Inflammatory macrophage treated with lipopolysaccharide for 1 hour (primary cell): ENCODE measurements at regions not wholly inside any gene's neighbourhood (a gene's known extent, or its start where the extent isn't known, plus 50 kb on each side); places are given as distances from the start of the nearest gene placed in this dataset.

ENCODE experiments used
- DNase-seq, 2 donors: peaks; one replicate each; pipeline ENCODE4 v3.0.0-alpha.2; 2020 to 2022

DNA sequence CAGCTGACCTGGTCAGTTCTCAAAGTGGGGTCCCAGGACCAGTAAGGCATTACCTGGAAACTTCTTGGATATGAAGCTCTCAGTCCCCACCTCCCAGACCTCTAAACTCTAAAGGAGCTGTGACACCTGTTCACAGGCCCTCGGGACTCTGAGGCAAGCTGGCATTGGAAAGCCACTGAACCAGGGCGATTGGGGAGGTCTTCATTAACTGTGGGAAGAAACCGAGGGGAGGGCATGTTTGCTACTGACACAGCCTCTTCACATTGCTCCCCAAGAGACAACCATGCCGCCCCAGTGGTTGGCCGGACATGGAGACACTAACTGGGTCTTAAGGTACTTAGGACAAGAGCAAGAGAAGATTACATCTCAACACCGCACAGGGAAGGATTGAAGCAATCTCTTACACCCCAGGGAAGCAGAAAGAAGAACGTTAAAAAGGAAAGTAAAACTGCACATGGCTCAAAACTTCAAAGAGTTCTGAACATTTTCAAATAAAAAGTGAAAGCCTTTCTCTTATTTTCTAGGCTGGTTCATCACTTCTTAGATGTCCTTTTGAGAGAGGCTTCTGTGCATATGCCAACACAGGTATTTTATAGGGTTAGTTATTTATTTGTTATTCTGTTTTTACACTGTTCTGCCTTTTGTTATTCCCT, 210.0 kb upstream of the CST7 start:
- DNase-seq = peak in 1 of 2 donors; percentile 9

DNA sequence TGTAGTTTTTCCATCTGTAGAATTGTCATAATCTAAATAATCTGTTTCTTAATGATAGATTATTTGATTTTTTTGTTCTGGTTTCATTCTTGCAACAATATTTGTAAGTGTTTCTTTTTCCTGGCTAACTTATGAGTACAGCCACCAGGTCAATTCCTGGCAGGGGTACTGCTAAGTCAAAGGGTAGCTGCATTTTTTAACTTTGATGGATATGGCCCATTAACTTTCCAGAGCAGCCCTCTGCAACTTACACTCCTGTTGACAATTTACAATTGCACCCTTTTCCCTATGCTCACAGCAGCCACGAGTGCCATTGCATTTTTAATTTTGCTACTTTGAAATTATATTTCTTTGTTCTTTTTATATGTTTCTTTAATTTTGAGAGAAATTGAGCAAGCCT, 209.3 kb upstream of the CST7 start:
- DNase-seq = no peak

DNA sequence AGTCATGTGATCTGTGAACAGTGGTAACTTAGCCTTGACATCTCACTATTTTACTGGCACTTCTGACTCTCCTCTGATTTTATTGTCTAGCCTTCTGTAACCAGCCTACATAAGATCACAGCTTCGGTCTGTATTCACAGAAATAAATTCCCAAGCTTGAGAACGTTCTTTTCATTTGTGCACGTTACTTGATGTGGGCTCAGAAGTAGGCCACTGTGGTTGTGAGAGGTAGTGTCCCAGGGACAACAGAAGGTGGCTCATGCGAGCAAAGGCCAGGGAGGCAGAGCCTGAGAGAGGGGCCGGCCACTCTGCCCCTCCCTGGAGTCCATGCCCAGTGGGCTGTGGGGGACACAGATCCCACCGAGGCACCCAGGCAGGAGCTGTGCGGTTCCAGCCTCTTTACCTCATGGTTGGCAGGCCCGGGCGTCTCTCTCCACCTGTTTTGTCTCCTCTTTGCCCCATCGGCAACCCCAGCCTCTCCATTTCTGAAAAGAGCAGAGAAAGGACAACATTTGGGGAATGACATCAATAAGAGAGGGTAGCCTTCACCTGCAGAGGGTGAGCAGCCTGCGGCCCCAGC, 207.5 kb upstream of the CST7 start:
- no peak for DNase-seq

DNA sequence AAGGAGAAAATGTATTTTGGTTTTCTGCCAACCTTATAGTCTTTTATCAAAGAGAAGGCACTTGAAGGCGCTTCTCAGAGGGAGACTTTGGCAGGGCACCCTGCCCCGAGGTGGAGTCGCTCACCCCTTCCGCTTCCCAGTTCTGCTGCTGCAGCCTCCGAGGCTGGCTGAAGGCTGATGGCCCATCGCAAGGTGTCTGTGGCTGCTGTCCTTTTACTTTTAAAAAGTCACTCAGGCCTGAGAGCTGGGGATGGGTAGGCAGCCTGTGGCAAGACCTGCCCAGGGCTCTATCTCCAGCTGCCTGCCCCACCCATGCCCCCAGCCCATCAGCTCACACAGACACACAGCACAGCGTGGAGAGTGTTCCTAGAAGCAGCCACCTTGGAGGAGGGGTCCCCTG, 206.6 kb upstream of the CST7 start:
- DNase-seq = no peak

DNA sequence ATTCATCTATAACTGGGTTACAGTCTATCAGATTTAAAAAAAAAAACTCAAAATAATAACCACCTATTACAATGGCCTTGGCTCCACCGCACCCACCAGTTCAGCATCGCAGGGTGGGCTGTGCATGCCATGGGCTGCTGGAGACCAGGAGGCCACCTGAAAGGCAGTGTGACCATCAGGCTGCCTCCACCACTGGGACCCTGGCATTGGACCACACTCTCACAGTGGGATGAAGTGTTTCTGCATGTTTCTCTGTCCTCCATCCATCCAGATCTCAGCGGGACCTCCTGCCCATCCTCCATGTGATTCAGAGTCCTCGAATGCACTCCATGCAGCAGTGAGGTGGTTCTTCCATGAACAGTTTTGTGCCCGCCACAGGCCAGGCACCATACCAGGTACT, 206.1 kb upstream of the CST7 start:
- no peak for DNase-seq

DNA sequence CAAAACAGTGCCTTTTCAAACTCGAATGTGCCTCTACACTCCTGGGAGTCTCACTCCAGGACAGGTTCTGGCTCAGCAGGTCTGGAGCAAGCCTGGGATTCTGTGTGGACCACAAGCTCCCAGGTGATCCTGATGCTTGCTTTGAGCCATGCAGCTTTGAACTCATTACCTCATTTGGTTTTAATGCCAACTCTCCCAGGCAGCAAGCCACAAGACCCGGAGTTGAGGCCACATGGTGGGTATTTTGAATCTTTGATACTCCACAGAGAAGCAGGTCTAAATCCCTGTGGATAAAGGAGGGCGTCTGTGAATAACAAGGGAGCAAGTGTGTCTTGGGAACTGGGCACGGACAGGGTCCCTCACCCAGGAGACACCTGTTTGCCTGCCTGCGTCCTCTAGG, 205.4 kb upstream of the CST7 start:
- no peak for DNase-seq

DNA sequence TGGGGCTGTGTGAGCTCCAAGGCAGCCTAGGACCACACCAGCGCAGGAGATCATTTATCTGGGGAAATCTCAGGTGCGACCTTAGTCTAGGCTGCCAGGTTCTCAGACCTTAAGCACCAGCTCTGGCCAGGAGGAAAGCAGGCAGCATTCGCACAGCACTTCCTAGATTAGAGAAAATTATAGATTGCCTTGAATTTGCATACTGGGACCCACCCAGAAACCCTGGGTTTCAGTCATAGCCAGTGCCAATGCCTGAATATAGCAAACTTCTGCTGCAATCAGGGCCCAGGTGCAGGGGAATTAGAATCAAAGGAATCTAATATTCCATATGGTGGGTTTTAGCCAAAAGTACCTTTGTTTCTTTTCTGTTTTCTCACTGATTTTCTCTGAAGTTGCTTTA, 204.3 kb upstream of the CST7 start:
- DNase-seq = no peak

DNA sequence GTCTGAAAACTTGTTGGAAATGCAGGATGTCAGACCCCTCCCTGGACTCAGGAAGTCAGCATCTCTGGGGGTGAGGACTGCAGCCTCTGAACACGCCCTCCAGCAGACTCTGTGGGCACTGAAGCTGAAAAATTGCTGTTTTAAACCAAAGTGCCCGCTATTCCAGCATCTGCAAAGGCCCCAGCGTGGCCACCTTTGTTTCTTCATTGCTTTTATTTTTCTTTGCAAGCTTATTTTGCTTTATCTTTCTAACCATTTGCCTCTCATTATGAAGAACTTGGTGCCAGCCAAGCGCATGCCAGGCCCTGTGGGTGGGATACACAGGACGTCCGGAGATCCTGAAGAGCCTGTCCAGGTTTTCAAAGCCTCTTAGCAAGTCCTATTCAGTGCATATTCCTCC, 203.9 kb upstream of the CST7 start:
- no peak for DNase-seq

DNA sequence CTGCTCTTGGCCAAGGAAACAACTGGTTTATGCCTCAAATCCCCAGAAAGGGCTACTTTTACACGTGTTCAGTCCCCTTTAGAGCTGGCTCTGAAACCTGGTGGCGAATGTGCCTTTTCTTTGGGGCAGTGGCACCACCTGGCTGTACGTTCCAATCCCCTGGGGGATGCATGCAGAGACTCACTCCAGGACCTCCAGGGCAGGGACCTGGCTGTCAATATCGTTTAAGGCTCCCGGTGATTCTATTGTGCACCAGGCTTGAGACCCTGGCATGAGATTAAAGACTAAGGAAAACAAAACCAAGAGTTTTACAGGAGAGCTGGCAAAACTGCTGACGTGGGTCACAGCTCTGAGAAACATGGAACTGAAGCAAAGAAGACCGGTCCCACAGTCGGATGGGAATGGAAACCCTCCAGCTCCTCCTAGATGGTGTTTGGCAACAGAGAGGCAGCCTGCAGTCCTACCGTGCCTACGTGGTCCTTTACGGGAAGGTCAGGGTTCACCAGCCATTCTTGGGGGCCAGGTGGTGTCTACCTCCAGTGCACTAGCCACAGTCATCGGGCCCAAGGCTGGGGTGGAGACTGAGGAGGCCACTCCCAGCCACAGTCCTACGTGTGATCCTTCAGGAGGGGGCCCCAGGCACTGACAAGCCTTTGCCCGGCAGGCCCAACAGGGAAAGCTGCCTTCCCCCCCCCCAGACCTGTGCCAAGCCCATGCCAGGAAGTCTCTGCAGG, 203.3 kb upstream of the CST7 start:
- DNase-seq = no peak

DNA sequence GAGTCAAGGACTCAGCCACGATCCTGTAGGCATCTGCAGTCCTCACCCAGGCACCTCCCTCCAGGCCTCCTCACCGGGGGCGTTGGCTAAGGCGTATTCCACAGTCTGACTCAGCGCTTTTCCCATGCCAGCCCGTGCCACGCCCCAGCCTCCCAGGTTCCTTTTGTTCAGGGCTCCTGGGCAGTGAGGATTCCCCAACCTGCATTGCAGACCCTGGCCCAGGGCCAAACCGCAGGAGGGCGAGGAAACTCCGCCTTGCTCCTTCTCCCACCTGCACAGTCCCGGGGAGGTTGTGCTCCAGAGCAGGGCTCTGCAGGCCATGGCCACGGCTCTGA, 202.8 kb upstream of the CST7 start:
- no peak for DNase-seq

DNA sequence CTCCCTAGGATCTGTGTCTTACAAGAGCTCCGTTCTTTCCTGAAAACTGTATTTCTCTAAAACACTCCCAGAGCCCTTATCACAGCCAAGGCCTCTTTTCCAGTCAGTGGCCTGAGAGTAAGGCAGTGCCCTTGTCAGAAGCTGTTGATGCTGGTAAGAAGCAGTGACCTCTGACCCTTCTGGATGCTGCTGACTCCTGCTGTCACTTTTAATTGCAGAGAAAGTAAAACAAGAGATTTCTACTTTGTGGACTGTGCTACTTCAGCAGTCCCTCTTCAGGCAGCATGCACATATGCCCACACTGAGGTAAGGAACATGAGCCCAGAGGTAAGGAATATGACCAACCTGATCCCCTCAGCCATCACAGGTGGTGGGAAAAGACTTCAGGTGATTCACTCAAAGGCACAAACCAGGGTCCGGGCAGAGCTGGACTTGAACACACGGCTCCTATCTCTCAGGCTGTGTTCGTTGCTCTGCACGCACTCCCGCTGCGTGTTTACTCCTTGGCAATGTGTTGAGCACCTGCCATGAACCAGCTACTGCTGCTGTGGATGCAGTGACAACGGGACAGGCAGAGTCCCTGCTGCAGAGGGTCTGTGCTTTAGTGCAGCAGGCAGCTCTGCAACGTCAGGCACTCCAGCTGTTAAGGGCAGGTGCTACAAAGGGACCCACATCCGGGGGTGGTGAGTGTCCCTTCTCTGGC, 201.9 kb upstream of the CST7 start:
- DNase-seq = no peak

DNA sequence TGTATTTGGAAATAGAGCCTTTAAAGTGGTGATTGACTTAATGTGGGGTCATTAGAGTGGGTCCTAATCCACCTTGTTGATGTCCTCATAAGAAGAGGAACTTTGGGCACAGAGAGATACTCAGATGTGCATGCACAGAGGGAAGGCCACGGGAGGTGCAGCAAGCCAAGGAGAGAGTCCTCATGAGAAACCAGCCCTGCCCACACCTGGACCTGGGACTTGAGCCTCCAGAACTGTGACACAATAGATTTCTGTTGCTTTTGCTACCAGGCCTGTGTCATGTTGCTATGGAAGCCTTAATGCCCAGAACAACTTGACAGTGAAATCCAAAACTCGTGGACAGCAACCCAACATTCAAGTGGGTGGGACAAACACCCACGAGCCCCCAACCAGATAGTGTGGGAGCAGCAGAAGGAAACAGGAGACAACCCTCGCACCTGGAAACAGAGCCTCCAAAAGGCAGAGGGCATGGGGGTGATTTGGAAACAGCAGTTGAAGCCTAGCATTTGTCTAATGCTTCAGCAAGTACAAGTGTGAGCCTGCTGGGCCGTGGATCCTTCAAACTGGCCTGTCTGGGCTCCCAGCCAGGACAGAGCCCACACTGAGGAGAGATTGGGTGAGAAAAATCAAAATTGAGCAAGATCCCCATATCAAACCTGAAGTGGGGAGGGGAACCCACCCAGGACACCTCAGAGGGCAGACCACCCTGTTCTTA, 201.0 kb upstream of the CST7 start:
- DNase-seq = no peak

DNA sequence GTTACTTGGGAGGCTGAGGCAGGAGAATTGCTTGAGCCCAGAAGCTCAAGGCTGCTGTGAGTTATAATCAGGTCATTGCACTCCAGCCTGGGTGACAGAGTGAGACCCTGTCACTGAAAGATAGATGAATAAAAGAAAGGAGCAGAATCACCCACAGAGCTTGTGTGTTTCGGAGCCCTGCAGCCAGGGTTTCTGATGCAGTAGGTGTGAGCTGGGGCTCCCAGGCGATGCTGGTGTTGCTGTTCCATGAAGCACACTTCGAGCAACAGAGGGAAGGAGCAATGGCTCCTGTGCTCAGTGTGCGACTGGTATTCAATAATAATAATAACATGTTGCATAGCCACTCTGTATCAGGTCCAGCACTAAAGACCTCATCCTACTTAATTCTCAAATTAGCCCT, 197.5 kb upstream of the CST7 start:
- no peak for DNase-seq

DNA sequence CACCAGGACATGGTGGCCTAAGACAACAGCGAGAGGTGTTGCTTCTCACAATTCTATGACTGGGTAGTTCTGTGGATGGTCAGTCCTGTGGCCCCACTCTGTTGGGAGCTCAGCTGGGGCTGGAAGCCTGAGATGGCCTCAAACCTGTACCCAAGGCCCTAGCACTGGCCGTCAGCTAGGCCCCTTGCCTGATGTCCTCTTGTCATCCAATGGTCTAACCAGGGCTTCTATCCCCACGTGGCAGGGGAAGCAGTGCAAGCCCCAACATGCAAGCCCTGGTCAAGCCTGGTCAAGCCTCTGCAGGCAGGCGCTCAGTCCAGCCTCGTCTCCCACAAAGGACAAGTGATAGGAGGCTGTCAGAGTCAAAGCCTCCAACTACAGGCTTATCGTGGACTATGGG, 196.5 kb upstream of the CST7 start:
- DNase-seq = no peak

DNA sequence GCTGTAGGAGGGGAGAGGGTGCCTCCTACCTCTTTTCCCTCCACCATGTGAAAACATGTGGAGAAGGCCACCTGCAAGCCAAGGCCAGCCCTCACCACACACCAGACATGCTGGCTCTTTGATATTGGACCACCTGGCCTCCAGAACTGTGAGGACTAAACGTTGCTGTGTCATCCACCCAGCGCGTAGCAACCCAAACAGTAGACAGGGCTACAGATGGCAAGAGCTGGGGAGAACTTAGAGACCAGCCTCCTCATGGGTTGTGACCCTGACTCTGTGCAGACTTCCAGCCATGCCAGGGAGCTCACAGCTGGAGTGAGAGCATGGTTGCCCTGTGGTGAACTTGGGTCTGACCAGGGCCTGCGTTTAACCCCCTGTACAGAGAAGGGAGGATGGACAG, 195.9 kb upstream of the CST7 start:
- DNase-seq = no peak

DNA sequence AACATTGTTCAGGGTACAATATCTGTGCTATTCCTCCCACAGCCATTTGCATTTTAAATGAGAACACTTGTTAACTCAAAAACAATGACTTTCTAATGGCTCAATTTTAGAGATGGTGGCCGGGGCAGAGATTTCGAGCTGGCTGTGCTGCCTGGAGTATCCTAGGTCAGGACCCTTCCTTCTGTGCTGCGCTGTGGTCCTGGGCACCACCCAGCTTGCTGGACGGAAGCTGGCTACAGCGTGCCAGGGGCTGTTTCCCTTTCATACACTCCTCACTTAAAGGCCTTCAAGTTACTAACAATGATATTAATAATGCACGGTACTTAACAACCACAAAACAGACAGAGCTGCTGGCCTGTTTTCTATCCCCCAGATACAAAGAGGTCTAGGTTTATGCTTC, 194.4 kb upstream of the CST7 start:
- DNase-seq = no peak

DNA sequence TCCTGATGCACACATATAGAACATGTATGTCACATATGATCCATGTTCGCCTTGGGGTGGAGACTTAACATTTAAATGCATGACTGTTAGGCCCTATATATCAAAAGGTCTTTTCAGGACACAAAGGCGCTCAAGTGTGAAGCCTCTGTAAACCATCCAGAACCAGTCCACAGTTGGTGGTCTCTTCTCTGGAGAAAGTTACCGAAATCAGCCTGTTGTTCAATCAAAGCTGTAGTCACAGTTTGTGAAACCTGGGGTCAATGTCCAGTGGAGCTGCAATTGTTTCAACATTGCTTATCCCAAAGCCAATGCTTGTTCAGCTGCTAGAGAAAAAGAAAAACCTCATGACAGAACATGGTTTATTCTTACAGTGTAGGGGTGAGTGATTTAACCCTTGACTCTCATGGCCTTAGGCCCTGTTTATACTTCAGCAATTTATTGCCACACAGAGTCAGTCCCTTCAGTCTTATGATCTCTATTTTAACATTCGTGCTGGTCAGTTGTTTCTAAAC, 193.6 kb upstream of the CST7 start:
- peak in 1 of 2 donors; percentile 59 for DNase-seq

DNA sequence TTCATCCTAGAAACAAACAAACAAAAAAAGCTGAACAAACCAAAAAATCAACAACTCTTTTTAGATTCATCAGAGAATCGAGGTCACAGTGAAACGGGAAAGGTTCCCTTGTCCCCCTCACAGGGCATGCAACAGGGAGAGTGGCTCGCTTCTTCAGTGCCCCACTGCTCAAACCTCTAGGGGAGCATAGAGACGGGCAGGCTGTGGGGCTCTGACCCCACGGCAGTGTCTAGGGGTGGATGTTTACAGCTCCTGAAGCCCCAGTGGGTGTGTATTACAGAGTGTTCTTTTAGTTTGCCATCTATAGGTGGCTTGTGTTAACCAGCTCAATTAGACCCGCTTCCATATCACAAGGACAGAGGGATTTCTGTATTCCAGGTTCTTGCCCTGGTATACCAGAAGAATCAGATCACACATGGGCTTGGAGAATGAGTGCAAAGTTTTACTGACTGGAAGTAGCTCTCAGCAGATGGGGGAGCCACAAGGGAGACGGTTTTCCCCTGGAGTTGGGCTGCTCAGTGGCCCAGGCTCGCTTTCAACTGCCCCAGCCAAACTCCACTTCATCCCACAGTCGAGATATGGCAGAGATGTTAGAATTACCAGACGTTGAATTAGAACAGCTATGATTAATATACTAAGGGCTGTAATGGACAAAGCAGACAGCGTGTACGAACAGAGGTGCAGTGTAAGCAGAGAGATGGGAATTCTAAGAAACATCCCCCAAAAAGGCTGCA, 192.6 kb upstream of the CST7 start:
- no peak for DNase-seq

DNA sequence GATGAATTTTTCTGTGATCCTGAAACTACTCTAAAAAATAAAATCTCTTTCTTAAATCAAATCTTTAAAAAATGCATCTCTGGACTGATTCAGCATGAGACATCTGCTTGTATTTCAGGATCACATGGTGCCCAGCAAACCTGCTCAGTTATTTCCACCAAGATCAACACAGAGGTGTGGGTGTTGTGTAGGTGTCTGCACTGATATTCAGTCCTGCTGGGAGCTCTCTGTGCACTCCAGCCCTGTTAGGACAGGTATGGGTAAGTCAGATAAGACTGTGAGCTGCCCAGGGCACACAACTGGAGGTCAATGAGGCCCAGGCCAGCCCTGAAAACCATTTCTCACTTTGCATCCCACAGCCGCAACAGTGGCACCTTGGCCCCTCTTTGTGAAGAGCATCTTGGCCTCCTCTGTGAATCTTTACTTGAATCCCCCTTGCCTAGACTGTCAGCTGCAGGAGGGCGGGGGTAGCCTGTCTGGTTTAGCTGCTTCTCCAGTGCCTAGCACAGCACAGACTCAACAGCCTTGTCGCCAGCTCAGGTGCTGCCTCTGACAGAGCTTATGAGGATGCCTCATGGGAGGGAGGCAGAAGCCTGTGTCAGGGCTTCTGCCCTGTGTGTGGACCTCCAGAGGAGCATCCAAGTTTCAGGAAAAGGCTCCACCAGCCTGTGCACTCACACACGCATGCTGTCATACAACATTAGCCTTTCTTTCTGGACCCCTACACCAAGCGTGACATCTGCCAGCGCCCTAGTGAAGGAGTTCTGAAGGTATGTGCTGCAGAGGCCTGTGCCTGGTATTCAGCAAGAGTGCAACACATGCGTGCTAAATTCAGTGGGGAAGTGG, 187.6 kb upstream of the CST7 start:
- DNase-seq = no peak

DNA sequence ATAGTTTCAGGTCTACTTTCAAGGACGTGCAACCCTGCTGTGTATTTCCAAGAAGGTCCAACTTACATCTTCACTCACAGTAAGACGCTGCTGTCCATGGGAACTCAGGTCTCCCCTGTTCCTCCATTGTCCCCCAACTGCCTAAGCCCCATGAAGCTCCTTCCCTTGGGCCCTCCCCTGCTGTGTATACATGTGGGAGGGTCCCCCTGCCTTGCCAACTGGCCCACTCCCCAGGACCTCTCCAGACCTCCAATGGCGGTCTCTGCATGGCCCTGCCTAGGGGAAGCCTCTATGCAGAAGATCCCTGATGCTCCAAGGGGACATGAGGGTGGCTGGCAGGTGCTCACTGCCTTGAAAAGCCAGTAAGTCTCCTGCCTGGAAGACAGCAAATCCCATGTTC, 186.7 kb upstream of the CST7 start:
- DNase-seq = no peak

DNA sequence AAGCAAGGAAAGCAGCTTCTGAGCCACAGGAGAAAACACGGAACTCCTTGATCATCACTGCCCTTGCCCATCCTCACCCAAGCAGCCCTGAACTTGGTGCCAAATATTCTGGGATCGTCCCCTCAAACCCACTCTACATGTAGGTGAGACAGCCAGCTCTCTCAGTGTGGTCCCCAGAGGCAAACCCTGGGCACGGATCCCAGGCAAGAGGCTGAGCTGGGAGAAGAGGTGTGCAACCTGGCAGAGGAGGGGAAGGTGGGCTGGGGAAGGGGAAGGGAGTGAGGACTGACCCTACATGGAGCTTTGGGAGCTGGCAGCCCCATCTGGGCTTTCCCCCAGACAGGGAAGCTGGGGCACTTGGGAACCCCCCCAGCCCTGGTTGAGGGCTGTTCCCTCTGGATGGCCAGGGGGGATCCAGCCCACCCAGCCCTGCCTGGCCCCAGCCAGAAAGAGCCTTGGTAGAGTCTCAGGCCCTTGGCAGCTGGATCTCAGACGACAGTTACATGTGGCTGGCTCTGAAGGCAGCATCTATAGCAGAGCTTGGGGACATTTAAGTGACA, 186.2 kb upstream of the CST7 start:
- DNase-seq = no peak
